Caco-2 (cell line): ENCODE measurements at regions not wholly inside any gene's neighbourhood (a gene's known extent, or its start where the extent isn't known, plus 50 kb on each side); places are given as distances from the start of the nearest gene placed in this dataset.

ENCODE experiments used
- BruUV-seq: library from RNA; stranded (reverse); fragments of 400-500 nt; replicated peaks from 2 replicates; lab custom pipeline; 2021; lab: Mats Ljungman, UMichigan
- CTCF ChIA-PET: fragments of 300-600 bp; sonication (Branson Sonifier 250); formaldehyde crosslinking; loops from one replicate; lab custom pipeline; 2022; ENCODE audit warnings: antibody characterized with exemption; lab: Charles Lee
- POLR2A ChIA-PET: fragments of 300-600 bp; sonication (Branson Sonifier 250); formaldehyde crosslinking; loops from one replicate; lab custom pipeline; 2022; ENCODE audit warnings: antibody characterized with exemption; lab: Charles Lee
- DNase-seq, 2 experiments: peaks; one replicate each; pipeline versions ENCODE4 v3.0.0 to v3.0.0-alpha.2; 2020 to 2022
- H3K27me3 ChIP-seq: replicated peaks from 2 replicates; pipeline ENCODE4 v1.6.0; 2011; ENCODE audit warnings: low read length; ENCODE audit not compliant: control insufficient read depth, insufficient read depth
- H3K36me3 ChIP-seq: 2 replicates; pipeline ENCODE4 v1.5.1; 2011; ENCODE audit warnings: low read length; ENCODE audit not compliant: control insufficient read depth, insufficient read depth
- H3K4me1 ChIP-seq: fragments of 250-450 bp; sonication (Bioruptor Pico); 2 replicates; pipeline ENCODE4 v1.5.1; 2020; ENCODE audit warnings: mild to moderate bottlenecking
- H3K4me3 ChIP-seq: 2 replicates; pipeline ENCODE4 v1.5.1; 2011; ENCODE audit warnings: low read depth, mild to moderate bottlenecking, control low read depth, low read length
- H3K9me3 ChIP-seq: fragments of 250-450 bp; sonication (Bioruptor Pico); 2 replicates; pipeline ENCODE4 v1.5.1; 2020; ENCODE audit warnings: mild to moderate bottlenecking, moderate library complexity
- H3K27ac Mint-ChIP-seq: one replicate; pipeline ENCODE4 v1.8.0; 2022; ENCODE audit warnings: mixed read lengths; ENCODE audit not compliant: unreplicated experiment
- H3K27me3 Mint-ChIP-seq: one replicate; pipeline ENCODE4 v1.8.0; 2022; ENCODE audit warnings: mixed read lengths; ENCODE audit not compliant: insufficient read depth, unreplicated experiment
- H3K36me3 Mint-ChIP-seq: one replicate; pipeline ENCODE4 v1.8.0; 2022; ENCODE audit warnings: mild to moderate bottlenecking, mixed read lengths; ENCODE audit not compliant: insufficient read depth, unreplicated experiment
- H3K4me1 Mint-ChIP-seq: one replicate; pipeline ENCODE4 v1.8.0; 2022; ENCODE audit warnings: low read depth, mixed read lengths; ENCODE audit not compliant: unreplicated experiment
- H3K4me3 Mint-ChIP-seq: one replicate; pipeline ENCODE4 v1.8.0; 2022; ENCODE audit warnings: mild to moderate bottlenecking, moderate library complexity, mixed read lengths; ENCODE audit not compliant: unreplicated experiment
- H3K9me3 Mint-ChIP-seq: one replicate; pipeline ENCODE4 v1.8.0; 2022; ENCODE audit warnings: mixed read lengths; ENCODE audit not compliant: unreplicated experiment
- CTCF ChIP-seq, 2 experiments: fragments of 200-600 bp in 1 of 2; IDR thresholded peaks; 1 replicate in 1 of 2; 2 replicates in 1 of 2; pipeline versions ENCODE4 v1.5.1 to v1.8.0; 2011 to 2022; ENCODE audit warnings: antibody characterized with exemption in 1 of 2, control low read depth in 1 of 2, inconsistent platforms in 1 of 2, low read depth in 1 of 2, low read length in 1 of 2, mild to moderate bottlenecking in 1 of 2, moderate library complexity in 1 of 2; ENCODE audit not compliant: insufficient read depth in 1 of 2, severe bottlenecking in 1 of 2, unreplicated experiment in 1 of 2
- intact Hi-C: fragments of 100-400 bp; cut with micrococcal nuclease; formaldehyde crosslinking; loops from one replicate; pipeline ENCODE4 v1.10.0; 2022; ENCODE audit not compliant: unreplicated experiment

- ChIA-PET CTCF (no interaction called here), POLR2A (no interaction called here)
- intact Hi-C loops: loop anchor here (2.0 kb wide), 1 partner anchor 14 kb away; no protein-coding TSS in a partner anchor
- Mint-ChIP-seq H3K36me3 (no peaks in the 10 kb centered on the region), H3K27me3 (no peaks in the 10 kb centered on the region), H3K9me3 (no peaks in the 10 kb centered on the region), H3K27ac (no peak overlapping the region), H3K4me1 (peaks cover 8% of the 10 kb centered on the region), H3K4me3 (no peak overlapping the region)
- H3K36me3 ChIP-seq: no peaks in the 10 kb centered on the region; the same call in 1 of the 2 replicates
- H3K9me3 ChIP-seq: no peaks in the 10 kb centered on the region
- H3K4me3 ChIP-seq: no peak overlapping the region
- BruUV-seq: no TSS peak
- TF ChIP-seq CTCF (IDR thresholded peaks at IDR 0.05; ENCODE audit: insufficient read depth in 1 of 2, low read depth in 1 of 2, low read length in 1 of 2, severe bottlenecking in 1 of 2, unreplicated experiment in 1 of 2): no peak
- peaks cover 10% of the 10 kb centered on the region for H3K4me1 ChIP-seq
- no peak for DNase-seq
- no peaks in the 10 kb centered on the region for H3K27me3 ChIP-seq
These were observed 108.4 kb upstream of the COPS8 start for GRCh38 chr2:236977063-236977851.

GRCh38 chr2:236977852-236978398 is 107.8 kb upstream of the COPS8 start:
- H3K36me3 Mint-ChIP-seq: no peaks in the 10 kb centered on the region
- BruUV-seq: no TSS peak
- ChIA-PET CTCF (no interaction called here), POLR2A (no interaction called here)
- H3K4me1 Mint-ChIP-seq: peaks cover 2% of the 10 kb centered on the region
- no peak for DNase-seq
- no peak for TF ChIP-seq CTCF (IDR thresholded peaks at IDR 0.05; ENCODE audit: insufficient read depth in 1 of 2, low read depth in 1 of 2, low read length in 1 of 2, severe bottlenecking in 1 of 2, unreplicated experiment in 1 of 2)
- H3K9me3 Mint-ChIP-seq: no peaks in the 10 kb centered on the region
- no peak overlapping the region for H3K4me3 Mint-ChIP-seq
- Histone ChIP-seq H3K4me1 (peaks cover 3% of the 10 kb centered on the region), H3K36me3 (no peaks in the 10 kb centered on the region; the same call in 1 of the 2 replicates), H3K9me3 (no peaks in the 10 kb centered on the region), H3K27me3 (no peaks in the 10 kb centered on the region), H3K4me3 (no peak overlapping the region)
- intact Hi-C loops: loop anchor here (2.0 kb wide), 1 partner anchor 15 kb away; no protein-coding TSS in a partner anchor
- no peak overlapping the region for H3K27ac Mint-ChIP-seq
- H3K27me3 Mint-ChIP-seq: no peaks in the 10 kb centered on the region

GRCh38 chr2:236979664-236980063 is 106.0 kb upstream of the COPS8 start:
- DNase-seq: no peak
- H3K27me3 Mint-ChIP-seq: no peaks in the 10 kb centered on the region
- Histone ChIP-seq H3K4me3 (no peak overlapping the region), H3K27me3 (no peaks in the 10 kb centered on the region), H3K4me1 (no peaks in the 10 kb centered on the region), H3K9me3 (no peaks in the 10 kb centered on the region), H3K36me3 (no peaks in the 10 kb centered on the region; the same call in 1 of the 2 replicates)
- no peak for TF ChIP-seq CTCF (IDR thresholded peaks at IDR 0.05; ENCODE audit: insufficient read depth in 1 of 2, low read depth in 1 of 2, low read length in 1 of 2, severe bottlenecking in 1 of 2, unreplicated experiment in 1 of 2)
- ChIA-PET POLR2A (no interaction called here), CTCF (no interaction called here)
- no peaks in the 10 kb centered on the region for H3K9me3 Mint-ChIP-seq
- no peak overlapping the region for H3K4me3 Mint-ChIP-seq
- H3K36me3 Mint-ChIP-seq: no peaks in the 10 kb centered on the region
- no peak overlapping the region for H3K27ac Mint-ChIP-seq
- BruUV-seq: no TSS peak
- H3K4me1 Mint-ChIP-seq: no peaks in the 10 kb centered on the region
- intact Hi-C loops: no loop called here
